HS-5 (cell line): ENCODE measurements at regions not wholly inside any gene's neighbourhood (a gene's known extent, or its start where the extent isn't known, plus 50 kb on each side); places are given as distances from the start of the nearest gene placed in this dataset.

ENCODE experiments used
- DNase-seq: peaks from one replicate; pipeline ENCODE4 v3.0.0-alpha.2; 2012; ENCODE audit warnings: low read depth

DNA sequence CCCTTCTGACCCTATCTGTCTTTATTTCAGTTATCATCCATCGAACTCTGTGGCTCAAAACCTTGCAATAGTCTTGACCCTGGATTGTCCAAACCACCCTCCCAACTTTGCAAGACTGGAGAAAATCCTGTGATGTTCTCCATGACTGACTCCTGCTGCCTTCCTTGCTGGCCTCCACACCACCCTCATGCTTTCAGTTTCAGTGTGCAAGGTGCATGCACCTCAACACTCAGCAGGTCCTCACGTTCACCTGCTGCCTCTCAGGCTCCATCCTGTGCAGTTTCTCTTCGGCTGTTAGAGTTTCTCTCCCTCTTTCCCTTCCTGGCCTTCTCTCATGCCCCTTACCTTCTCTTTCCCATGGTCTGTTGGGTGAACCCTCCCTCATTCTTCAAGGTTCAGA is 59.4 kb upstream of the ASIC2 start:
- DNase-seq: no peak

DNA sequence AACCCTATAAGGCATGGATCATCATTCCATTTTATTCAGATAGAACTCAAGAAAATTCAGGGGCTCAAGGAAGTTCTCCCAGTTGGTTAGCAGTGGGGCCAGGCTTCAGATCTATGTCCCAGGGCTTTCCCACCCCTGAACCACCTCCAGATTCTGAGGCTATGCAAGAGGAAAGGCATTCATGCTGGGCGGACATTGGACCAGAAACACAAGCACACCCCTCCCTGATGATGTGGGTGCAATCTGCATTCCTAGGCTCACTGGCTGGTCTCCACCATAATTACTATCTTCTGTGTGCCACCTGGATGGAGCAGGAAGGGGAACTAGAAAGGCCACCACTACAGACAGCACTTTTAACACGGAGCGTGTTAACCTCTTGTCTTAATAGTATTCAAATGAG is 63.2 kb upstream of the ASIC2 start:
- DNase-seq: no peak

DNA sequence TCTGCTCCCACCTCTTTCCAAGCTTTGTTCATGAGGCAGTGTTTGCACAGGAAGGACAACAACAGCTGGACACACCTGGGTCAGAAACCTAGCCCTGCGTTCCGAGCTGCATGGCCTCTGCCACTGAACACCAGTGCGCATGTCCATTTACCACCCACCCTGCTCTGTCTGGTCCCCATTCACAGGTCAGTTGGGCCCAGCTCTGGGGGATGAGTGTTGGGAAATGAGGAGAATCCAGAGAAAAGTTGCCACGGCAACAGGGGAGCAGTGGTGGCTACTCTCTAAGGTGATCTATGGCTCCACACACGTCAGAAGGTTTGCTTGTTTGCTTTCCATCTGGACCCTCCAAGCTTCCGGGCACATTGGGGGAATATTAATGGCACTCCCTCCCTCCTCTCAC is 70.4 kb upstream of the ASIC2 start:
- no peak for DNase-seq

DNA sequence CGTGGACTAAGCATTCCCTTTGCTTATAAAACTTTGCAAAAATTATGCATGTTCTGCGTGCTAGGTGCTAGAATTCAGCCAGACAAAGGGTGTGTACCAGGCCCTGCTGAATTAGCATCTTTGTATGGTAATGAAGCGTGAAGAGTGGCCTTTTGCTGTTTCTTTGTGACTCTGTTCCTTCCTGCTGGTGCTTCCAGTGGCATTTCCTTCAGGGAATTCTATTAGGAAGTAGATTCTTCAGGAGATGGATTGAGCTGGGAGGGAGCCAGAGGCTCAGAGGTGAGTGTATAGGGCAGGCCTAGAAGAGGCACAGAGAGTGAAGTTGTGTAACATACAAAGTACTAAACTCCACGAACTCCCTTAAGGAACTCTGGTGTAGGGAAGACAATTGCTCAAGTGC is 73.9 kb upstream of the ASIC2 start:
- no peak for DNase-seq

DNA sequence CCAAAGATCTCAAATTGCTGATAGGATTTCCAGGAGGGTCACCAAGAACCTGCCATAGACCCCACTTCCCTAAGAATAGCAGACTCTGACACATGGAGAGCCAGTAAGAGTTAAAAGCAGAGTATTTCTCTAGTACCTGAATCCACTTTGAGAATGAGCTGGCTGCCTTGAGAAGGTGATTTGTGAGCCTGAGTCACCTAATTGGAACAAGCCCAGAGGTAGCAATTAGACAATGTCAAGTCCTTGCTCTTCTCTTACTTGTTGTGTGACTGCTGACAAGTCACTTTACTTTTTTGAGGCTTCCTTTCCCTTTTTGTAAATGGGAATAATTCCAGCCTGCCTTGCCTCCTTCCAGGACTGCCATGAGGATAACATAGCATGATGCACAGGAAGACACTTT is 76.1 kb upstream of the ASIC2 start:
- no peak for DNase-seq

DNA sequence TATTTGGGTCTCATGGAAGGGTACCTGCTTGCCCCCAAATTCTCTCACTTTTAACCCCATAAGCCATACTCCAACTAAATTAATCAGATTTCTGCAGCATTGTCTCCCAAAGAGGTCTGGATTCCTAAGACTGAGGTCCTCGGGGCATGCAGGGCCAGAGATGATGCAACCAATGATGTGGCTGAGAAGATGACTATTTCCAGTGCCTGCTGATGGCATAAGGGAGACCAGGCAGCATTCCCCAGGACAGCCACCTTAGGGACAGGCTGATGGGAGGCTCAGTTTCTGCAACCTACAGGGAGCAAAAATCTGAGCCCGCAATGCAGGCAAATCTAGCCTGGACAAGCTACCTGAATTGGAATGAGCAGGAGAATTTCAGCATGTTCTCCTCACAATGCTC is 76.8 kb upstream of the ASIC2 start:
- no peak for DNase-seq

DNA sequence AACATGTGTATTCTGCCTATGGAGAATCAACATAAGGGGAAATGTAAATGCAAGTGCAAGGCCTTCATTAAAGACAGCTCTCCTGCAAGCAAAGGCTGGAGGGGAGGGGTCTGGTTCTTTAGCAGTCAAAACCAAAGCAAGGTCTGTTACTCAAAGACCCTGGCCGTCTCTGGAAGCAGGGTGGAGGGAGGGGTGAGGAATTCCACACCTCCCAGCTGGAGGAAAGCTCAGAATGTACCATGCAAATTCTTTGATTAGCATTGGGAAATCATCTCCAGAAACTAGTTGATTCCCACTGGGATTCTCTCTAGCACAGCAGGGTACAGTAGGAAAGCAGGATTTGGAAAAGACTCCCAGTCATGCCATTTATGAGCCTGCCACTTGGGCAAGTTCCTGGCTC is 77.3 kb upstream of the ASIC2 start:
- no peak for DNase-seq

DNA sequence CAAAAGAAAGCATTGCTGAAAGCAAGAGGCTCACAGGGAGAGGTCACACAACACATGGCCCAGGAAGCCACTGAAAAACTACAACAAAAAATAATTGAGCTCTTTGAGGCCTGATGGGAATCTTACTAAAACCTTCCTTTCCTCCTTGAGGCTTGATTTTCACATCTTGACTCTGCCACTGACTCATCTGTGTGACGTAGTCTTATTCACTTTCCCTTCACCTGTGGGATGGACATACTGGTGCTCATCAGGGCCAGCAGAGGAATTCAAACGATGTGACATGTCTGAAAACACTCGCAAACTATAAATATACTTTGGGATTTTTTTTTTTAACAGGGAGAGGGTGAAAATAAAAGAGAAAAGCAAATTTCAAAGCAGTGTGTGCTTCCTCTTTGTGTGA is 78.3 kb upstream of the ASIC2 start:
- DNase-seq: no peak

DNA sequence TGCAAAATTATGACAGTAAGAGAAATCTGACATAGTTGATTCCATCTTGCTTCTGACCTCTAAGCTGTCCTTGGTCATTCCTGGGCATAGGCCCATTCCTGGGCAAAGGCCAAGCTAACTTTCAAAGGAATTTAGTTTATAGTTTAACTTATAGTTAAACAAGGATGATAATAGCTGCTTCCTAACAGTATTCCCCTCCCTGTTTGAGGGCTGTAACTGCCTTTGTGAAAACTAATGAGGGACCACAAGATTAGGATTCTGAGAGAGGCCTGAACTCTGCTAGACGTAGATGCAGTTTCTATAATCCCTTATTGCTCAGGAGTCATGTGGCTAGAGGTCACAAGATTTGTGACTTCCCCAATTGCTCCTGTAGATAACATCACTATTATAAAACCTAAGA is 80.2 kb upstream of the ASIC2 start:
- no peak for DNase-seq

DNA sequence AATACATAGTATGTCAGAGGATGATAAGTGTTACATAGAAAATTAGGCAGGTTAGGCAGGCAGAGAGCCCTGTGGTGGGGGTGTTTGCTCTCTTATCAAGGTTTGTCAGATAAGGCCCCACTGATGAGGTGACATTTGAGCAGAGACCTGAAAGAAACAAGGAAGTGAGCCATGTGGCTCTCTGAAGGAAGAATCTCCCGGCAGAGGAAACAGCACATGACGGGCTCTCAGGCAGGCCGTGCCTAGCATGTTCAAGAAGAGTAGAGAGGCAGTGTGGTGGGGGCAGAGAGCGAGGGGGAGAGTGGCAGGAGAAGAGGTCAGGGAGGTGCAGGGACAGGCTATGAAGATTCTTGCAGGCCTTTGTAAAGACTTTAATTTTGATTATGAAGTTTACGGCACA is 82.0 kb upstream of the ASIC2 start:
- DNase-seq: no peak

DNA sequence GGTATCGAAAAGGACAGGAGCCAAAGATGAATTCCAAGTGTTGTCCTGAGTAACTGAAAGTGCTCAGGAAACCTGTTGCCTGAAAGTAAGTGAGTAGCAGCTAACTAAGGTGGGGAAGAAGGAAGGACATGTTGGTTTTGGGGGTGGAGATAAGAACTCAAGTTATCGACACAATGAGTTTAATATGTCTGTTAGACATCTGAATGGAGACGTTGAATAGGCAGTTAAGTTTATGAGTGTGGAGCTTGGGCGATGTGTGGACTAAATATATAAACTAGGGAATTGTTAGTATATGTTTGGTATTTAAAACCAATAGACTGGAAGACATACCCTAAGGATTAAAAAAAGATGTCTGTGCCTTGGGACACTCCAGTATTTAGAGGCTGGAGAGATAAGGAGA is 82.7 kb upstream of the ASIC2 start:
- no peak for DNase-seq

DNA sequence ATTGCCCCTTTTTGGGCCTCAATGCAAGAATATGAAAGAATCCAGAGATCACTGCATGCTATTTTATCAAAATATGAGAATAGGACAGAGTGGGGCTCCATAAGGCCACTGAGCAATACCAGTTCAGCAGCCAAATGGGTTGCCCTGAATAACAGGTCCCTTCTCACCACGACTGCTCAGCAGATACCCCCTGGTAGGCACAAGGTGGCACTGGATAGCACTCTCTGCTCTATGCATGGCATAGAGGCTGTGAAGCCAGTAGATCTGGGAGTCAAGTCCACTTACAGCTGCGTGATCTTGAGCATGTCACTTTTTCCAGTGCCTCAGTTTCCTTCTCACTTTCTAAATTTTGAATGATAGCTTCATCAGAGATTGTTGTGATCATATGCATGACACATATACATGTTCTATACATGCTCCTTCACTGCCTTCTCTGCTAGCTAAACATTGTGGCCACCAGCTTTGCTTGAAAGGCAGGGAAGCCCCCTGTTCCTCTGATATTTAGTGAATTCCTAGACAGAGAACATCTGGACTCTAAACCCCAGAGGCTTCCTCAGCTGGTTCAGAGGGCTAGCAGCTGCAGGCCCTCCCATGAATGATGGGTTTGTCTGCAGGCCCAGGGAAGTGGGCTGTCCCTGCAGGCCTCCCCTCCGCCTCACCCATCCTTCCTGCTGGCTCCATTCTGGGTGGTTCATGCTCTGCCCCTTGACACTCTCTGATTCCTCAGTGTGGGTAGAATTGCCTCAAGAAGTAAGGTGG is 84.9 kb upstream of the ASIC2 start:
- no peak for DNase-seq

DNA sequence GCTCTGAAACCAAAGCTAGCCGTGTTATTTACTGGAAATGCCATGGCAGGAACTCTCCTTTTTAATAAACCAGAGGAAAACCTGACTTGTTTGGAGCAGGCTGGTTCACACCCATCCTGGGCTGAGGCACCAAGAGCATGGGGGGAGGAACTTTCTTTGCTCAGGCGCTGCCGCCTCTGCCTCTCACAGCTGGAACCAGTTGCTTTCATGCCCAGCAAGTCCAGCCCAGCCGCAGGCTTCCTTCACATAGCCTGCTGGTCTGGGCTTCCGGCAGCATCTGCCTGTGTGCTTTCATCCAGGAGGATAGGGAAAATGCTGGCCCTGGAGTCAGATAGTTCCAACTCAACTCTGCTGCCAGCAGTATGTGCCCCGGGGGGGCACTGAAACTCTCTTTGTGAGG is 88.1 kb upstream of the ASIC2 start:
- DNase-seq: no peak

DNA sequence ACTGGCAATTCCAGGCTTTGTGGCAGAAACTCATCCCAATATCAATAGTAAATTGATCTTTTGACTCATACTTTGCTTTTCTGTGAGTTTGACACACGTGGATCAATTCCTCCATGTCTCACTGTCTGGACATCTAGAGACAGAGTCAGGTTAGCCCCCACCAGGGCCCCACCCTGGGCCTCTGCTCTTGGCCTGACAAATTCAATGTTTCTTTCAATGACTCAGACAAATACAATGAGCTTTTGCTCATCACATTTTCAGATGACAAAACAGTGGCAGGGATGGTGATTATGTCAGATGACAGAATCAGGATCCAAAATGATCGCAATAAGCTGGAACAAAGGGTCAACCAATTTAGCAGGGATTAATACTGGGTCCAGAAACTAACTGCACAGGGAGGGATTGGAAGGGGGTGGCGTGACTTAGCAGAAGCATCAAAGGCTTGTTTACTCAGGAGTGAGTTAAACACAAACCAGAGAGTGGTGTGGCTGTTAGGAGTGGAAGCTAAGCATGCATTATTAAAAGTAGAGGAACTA is 90.5 kb upstream of the ASIC2 start:
- no peak for DNase-seq

DNA sequence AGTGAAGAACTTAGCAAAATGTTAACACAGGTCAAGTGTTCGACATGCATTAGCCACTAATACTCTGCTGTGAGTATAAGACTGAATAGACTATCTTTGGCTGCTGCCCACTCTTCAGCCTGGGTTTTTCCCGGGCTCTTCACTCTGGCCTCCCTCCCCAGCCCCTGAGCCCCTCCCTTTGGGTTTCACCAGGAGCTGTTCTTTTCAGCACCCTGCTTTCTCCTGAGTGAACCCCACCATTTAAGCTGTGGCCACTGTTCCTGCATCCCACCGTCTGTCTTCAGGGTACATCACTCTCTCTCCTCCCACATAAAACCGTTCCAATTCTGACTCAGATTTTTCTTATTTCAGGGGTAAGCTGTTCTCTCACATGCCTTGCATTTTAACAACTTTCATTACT is 92.0 kb upstream of the ASIC2 start:
- no peak for DNase-seq

DNA sequence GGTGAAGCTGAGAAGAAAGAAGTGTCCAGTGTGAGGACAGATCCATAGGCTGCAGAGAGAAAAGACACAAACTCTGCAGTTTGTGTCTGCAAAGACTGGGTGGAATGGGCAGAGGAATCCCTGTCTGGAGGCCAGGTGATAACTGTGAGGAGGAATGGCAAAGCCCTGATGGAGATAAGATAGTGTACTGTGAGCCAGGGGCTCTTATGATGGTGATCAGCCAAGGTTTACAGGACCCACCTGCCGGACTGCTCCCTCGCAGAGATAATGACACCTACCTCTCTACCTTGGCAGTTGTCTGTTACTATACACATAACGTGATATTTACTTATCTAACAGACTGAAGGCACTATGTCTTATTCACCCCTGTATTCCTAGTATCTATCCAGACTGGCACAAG is 92.6 kb upstream of the ASIC2 start:
- DNase-seq: no peak

DNA sequence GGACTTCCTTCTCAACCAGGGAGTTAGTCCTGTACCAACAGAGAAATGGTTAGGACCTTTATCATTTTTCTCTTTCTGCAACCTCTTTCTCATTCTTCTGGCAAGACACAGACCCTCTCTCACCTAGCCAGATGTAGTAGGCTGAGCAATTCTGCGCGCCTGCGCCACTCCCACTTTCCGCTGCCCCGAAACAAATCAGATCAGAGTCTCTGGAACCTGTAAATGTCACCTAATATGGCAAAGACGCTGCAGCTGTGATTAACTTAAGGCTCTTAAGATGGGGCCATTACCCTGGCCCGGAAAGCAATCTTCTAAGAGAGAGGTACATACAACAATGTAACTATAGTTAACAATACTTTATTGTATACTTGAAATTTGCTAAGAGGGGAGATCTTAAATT is 94.3 kb upstream of the ASIC2 start:
- DNase-seq: no peak

DNA sequence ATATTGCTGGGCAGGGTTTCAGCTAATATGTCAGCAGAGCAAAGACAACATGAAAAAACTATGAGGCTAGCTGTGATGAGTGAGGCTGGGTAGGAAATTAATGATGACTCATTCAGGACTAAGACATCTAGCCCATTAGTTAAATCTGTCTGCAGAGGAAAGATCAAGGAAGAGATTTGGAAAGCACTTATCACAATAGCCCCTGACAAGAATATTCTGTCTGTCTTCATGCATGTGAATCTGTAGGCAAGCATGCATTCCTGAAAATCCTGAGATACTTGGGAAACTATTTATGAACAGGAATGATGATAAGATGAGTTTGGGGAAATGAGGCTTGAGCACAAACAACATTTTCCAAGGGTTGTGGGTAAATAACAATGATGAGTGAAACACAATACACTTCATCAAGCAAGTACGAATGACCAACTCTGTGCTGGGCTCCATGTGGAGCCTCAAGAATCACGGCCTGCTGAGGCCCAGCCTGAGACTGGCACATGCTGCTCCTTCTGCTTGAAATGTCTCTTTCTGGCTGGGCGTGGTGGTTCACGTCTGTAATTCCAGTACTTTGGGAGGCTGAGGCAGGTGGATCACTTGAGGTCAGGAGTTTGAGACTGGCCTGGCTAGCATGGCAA is 96.5 kb upstream of the ASIC2 start:
- DNase-seq: no peak

DNA sequence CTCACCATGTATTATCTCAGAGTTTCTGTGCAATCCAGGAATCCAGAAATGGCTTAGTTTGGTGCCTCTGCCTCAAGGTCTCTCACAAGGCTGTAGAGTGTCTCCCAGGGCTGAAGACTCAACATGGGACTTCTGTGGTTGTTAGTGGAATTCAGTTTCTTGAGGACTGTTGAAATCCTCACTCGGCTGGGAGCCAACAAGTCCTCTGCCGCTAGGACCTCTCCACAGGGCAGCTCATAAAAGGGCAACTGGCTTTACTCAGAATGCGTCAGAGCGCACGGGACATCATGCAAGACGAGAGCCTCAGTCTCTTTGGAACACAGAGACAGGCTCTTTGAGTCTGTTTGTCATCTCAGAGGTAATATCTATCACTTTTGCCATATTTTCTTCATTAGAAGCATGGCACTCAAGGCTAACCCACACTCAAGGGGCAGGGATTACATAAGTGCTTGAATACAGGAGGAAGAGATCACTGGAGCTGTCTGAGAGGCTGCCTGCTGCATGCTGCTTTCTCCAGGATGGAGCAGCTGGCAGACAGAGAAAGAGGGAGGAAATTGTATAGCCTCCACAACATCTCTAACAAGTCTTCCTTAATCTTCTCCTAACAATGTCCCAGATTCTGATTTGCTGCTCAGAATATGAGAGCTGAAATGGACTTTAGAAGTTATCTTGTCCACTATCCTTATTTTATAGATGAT is 97.5 kb upstream of the ASIC2 start:
- DNase-seq: no peak

DNA sequence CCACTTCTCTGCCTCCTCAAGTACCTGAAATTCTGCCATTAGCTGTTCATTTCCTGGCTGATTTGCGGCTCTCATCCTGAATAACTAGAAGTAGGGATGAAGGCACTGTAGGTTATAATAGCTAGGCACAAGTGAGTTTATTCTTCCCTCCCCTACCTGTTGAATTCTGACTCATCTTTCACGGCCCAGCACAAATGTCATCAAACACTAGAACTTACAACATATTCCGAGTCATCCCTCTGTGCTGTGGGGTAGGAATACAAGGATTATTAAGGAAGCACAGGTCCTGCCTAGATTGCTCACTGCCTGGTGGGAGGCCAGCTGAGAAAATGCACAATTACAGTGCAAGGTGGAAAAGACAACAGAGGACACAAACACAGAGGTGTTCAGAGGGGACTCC is 103.7 kb upstream of the ASIC2 start:
- no peak for DNase-seq

DNA sequence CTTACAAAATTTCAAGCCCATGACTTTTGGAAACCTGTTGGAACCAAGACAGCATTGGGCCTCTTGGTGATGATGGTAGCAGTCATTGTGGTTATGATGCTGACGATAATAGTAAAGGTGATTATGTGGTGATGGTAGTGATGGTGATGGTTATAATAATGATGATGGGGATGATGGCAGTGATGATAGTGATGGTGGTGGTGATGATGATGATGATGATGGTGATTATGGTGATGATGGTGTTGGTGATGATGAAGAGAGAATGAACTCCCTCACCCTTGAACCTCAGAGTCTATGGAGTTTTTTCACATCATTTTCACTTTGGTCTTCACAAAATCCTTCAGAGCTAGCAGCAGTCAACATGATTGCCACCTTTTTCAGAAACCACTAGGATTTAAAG is 105.3 kb upstream of the ASIC2 start:
- DNase-seq: no peak

DNA sequence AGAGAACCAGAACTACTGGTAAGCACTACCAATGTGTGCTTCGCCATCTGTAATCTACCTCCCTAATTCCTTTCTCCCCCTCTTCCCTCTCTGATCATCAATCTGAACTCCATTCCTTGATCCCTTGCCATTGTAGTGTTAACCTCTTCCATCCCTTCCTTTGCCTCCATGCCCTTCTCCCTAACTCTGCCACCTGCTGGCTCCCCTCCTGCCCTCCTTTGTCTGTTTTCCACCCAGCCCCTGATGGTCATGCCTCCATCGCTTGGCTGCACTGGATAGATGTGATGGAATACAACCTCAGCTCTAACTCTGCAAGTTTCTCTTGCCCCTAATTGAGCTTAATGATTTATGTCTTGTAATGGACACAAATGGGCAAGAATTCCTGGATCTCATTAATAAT is 108.2 kb upstream of the ASIC2 start:
- DNase-seq: no peak

DNA sequence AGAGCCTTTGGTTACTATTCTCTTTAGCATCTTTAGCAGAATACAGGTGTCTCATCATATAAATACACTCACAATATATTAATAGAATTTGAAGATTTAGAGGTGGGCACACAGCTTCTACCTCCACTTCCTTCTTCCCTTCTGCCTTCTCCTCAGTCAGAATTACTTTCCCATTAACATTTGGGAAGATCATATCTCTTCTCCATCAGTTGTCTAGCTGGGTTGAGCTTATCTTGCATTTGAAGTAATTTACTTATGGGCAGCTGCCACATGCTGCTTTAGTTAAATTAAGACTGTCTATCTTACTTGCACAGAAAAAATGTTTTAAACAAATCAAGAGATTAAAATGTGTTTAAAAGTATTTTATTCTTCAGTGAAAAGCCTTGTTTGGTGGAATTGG is 110.1 kb upstream of the ASIC2 start:
- no peak for DNase-seq
